HG02870 (cell line): ENCODE measurements at regions not wholly inside any gene's neighbourhood (a gene's known extent, or its start where the extent isn't known, plus 50 kb on each side); places are given as distances from the start of the nearest gene placed in this dataset.
"Not testable (repeated sequence)": the region's sequence is repeated elsewhere in the genome, so short reads cannot be mapped to it uniquely, and the experiment has no call there.

Experiments used
- ATAC-seq: cut with Tn5 transposase; IDR thresholded peaks from one replicate; pipeline ENCODE4 v1.9.1; 2021; ENCODE audit warnings: mild to moderate bottlenecking, moderate library complexity; ENCODE audit not compliant: unreplicated experiment

GRCh38 chr11:122405547-122406341 lies 249.8 kb upstream of the UBASH3B start:
- ATAC-seq = no peak

GRCh38 chr11:122404571-122404970 lies 251.0 kb upstream of the UBASH3B start:
- no peak for ATAC-seq

DNA sequence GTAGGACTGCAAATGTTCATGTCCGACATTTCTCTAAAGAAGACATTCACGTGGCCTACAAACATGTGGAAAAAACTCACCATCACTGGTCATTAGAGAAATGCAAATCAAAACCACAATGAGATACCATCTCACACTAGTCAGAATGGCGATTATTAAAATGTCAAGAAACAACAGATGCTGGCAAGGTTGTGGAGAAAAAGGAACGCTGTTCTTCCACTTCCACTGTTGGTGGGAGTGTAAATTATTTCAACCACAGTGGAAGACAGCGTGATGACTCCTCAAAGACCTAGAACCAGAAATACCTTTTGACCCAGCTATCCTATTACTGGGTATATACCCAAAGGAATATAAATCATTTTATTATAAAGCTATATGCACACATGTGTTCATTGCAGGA lies 253.9 kb upstream of the UBASH3B start:
- ATAC-seq = not testable (repeated sequence)

GRCh38 chr11:122399375-122399774 lies 256.1 kb upstream of the UBASH3B start:
- ATAC-seq = no peak

DNA sequence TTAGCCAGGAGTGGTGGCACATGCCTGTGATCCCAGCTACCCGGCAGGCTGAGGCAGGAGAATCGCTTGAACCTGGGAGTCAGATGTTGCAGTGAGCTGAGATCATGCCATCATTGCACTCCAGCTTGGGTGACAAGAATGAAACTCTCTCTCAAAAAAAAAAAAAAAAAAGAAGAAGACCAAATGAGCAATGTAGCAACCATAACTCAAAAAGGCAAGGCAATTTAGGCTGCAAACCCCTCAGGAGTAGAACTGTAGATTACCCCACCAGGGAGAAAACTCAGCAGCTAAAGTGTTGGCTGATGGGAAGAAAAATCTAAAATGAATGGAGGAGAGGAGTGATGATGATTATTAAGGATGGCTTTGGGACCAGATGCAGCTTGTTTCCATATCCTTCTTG lies 256.7 kb upstream of the UBASH3B start:
- no peak for ATAC-seq

DNA sequence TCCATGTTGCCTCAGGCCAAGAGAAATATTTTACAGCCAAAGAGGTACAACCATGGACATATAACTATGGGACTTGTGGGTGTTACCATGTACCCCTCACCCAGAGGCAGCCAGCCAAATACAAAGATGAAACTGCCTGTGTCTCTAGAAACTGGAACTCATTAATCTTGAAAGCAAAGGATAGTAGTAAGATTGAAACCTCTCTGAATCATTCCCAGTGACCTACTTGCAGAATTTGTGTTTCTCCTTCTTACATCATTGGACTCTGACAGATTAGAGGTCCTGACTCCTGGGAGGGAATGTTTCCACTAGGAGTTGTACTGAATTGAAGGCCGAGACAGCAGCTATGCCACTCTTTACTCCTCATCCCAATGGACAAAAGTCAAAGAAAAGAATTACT lies 257.4 kb upstream of the UBASH3B start:
- no peak for ATAC-seq

- no peak for ATAC-seq
These were observed 260.2 kb upstream of the UBASH3B start for GRCh38 chr11:122395282-122395681.

DNA sequence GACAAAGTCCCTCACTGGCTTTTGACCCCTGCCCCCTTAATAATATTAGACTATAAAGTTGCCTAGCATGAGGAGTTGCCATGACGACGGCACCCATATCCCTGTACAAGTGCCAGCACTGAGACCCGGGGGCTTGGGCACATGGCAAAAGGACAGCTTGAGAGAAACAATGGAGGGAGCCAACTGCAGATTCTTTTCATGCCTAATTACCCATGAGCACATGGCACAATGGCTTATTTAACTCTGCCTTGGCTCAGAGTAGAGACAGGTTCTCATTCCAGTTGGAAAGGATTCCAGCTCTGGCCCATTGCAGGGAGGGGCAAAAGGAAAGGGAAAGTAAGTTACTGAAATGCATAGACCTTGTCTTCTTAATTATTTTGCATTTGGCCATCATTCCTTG lies 261.2 kb upstream of the UBASH3B start:
- no peak for ATAC-seq

- ATAC-seq = no peak
These were observed 262.2 kb upstream of the UBASH3B start for GRCh38 chr11:122393209-122393860.

DNA sequence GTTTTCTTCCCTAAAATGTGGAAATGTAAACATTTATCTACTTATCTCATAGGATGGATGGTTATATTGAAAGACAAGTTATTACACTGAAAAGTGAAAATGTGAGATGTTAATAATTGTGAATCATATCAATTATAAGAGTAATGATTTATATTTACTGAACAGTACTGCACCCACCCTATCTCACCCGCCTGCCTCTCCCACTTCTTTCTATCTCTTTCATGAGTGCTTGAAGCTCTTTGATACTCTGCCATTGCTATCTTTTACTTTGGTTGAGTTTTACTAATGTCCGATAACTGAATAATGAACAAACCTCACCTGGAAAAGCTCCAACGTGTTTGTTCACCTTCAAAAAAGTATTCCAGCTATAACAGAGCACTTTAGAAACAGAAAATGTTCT lies 263.0 kb upstream of the UBASH3B start:
- ATAC-seq = no peak

DNA sequence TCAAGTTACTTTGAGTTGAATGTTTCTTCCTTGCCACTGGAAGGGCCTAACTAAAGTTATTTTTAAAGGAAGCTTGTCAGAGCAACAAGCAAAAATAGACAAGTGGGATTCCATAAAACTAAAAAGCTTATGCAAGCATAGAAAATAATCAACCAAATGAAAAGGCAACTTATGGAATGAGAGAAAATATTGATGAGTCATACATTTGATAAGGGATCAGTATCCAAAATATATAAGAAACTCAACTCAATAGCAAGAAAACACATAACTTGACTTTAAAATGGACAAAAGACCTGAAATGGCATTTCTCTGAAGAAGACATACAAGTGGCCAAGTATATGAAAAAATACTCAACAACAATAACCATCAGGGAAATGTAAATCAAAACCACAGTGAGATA lies 264.5 kb upstream of the UBASH3B start:
- ATAC-seq = no peak

DNA sequence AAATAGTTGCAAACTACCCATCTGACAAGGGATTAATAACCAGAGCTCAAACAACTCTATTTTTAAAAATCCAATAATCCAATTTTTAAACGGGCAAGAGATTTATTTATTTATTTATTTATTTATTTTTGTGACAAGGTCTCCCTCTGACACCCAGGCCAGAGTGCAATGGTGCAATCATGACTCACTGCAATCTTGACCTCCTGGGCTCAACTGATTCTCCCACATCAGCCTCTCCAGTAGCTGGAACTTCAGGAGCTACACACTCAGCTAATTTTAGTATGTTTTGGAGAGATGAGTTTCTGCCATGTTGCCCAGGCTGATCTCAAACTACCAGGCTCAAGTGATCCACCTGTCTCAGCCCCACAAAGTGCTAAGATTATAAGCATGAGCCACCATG lies 267.2 kb upstream of the BLID start:
- no peak for ATAC-seq

DNA sequence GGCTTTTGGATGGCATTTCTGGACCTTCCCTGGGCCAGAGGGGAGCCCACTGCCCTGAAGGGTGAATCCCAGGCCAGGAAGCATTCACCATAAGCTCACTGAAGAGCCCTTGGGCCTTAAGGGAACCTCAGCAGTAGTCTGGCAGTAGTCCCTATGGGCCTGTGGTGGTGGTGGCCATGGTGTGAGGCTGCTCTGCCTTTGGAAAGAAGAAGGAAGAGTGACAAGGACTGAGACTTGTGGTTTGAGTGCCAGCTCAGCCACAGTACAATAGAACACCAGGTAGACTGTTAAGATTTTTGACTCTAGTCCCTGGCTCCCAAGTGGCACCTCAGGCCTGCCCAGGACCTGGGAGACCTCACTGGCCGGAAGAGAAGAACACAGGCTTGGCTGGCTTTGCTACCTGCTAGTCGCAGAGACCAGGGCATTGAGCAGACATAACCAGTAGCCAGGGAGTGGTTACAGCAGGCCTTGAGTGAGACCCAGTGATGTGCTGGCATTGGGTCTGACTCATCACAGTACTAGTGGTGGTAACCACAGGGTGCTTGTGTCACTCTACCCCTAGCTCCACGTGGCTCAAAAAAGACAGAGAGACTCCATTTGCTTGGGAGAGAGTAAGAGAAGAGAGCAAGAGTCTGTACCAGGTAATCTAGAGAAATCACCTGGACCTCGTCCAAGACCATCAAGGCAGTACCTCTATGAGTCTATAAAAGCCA lies 259.8 kb upstream of the BLID start:
- no peak for ATAC-seq

GRCh38 chr11:122368796-122369195 lies 252.8 kb upstream of the BLID start:
- ATAC-seq = no peak

DNA sequence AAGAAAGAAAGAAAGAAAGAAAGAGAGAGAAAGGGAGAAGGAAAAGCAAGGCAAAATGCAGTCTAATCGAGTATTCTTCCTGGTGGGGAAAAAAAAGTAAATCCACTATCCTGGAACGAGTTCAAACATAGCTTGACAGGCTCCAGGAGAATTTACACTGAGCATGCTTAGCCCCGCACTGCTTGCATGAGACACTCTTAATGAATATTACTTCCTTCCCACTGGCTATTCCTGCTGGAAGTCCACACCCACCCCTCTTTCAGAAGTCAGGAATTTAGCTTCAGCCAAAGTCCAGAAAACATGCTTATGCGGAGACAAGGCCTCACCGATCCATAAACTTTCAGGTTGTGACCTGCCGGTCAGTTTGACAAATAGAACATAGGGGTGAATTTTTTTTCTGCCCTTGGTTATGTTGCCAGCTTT lies 251.8 kb upstream of the BLID start:
- no peak for ATAC-seq

- ATAC-seq = no peak
These were observed 249.8 kb upstream of the BLID start for GRCh38 chr11:122365610-122366360.

- ATAC-seq = no peak
These were observed 247.3 kb upstream of the BLID start for GRCh38 chr11:122363296-122363695.

DNA sequence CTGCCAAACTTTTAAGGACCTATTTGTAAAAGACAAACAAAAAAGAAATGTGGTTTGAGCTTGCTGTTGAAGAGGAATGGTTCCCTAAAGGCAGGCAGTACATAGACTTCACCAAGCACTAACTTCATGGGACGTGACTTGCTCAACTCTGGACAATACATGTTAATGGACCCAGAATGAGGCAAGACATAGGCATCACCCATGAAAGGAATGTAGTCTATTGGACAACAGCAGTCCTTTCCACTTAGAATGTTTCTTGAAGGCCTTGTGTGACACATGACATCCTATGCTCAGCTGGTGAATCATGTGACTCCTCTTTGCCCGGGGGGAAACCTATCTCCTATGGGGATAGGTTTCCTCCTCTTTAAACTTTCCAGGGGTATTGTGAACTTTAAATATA lies 246.4 kb upstream of the BLID start:
- no peak for ATAC-seq

DNA sequence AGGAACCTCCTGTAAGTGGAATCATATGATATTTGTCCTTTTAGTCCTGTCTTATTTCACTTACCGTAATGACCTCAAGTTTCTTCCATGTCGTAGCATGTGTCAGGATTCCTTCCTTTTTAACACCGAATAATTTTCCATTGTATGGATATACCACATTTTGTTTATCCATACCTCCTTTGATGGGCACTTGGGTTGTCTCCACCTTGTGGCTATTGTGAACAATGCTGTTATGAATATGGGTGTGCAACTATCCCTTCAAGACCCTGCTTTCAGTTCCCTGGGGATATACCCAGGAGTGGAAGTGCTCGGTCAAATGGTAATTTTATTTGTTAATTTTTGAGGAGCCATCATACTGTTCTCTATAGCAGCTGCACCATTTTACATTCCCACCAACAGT lies 244.9 kb upstream of the BLID start:
- no peak for ATAC-seq

DNA sequence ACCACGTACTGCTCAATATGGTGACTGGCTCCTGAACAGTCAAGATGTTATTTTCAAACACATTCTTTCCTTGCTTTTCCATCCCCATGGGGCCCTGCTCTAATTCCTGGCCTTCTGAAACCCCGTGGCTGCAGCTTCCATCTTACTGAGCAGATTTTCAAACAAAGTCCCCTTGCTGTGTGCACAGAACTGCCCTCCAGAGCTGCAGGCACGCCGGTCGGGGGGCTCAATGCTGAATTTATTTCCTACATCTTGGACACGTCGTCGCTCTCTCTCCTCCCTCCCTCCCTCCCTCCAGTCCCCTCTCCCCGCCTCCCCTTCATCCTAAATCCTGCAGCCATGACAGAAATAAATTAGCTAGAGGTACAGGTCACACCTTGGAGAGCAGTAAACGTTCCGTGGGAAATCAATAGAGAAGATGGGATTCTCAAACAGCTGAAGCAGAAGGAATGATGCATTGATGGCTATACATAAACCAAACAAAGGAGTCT lies 243.1 kb upstream of the BLID start:
- no peak for ATAC-seq

GRCh38 chr11:122358292-122358691 lies 242.3 kb upstream of the BLID start:
- ATAC-seq = no peak
